ENCODE measurements at regions not wholly inside any gene's neighbourhood (a gene's known extent, or its start where the extent isn't known, plus 50 kb on each side); places are given as distances from the start of the nearest gene placed in this dataset.
A peak's percentile ranks its signal among the peaks of the same experiment; 100 is the strongest.
"Not testable (repeated sequence)": the region's sequence is repeated elsewhere in the genome, so short reads cannot be mapped to it uniquely, and the experiment has no call there.

GRCh38 chr1:234958066-234958705 is 170.5 kb downstream of the TOMM20 start:
- DNase-seq: peak; percentile 28

- peak; percentile 82 for DNase-seq
Measured at GRCh38 chr1:234957330-234958065, 171.1 kb downstream of the TOMM20 start.

DNA sequence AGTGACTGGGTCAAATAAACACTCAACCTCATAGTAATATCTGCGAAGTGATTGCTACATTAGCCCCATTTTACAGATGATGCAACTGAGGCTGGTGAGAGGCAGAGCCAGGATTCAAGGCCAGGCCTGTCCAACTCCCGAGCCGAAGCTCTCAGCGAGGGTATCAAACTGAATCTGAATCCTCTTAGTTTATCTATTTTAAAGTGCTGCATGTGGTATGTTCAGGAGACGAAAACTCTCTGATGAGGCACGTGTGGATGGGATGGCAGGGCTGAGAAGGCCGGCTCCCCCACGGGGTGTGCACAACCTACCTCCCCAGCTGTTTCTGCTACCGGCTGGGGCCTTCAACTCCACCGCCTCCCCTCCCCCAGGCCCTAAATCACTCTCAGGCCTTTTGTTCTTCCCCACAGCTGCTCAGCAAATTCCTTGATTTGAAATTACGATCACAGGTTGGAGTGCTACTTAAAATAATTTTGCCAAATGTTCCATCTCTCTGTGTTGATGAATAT is 171.8 kb downstream of the TOMM20 start:
- DNase-seq: peak; percentile 81

DNA sequence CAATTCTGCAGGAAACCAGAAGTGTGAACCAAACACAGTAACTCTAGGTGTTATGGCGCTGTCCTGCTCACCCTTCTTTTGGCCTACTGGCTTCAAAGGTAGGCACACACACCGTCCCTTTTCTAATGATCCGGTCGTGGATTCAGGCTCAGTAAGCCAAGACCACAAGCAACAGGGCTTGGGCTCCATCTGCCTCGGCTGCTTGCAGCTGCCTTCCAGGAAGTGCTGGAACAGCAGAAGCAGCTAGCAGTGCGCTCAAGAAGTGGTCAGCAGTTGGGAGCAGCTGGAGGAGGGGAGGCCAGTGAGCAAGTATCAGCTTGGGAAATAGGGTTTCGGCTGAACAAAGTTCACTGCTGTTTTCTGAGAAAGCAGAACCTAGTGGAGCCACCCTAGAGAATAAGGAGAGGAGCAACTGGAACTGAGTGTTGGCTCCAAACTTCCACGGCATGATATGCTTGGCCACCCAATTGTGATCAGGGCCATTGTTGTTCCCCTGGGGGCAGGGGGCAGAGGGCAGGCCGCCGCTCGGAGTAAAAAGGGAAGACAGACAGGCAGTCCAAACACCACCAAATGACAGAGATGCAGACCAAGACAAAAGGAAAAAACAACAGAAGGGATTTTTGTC is 173.4 kb downstream of the TOMM20 start:
- peak; percentile 82 for DNase-seq

DNA sequence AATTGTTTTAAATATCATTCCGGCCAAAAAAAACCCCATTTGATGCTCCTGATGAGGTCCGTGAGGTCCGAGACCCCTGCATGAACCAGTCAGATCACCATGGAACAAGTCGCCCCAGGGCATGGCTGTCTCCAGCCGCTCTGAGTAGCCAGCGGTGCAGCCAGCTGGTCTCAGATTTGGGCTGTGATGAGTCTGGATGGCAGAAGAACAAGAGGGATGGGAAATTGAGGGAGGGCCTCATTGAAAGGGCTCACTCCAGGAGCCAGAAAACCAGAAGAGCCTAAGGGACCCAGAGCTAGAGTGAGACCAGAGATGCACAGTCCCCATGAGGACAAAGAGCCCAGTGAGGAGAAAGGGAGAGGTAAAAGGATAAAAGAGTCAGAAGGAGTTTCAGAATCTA is 174.0 kb downstream of the TOMM20 start:
- no peak for DNase-seq

DNA sequence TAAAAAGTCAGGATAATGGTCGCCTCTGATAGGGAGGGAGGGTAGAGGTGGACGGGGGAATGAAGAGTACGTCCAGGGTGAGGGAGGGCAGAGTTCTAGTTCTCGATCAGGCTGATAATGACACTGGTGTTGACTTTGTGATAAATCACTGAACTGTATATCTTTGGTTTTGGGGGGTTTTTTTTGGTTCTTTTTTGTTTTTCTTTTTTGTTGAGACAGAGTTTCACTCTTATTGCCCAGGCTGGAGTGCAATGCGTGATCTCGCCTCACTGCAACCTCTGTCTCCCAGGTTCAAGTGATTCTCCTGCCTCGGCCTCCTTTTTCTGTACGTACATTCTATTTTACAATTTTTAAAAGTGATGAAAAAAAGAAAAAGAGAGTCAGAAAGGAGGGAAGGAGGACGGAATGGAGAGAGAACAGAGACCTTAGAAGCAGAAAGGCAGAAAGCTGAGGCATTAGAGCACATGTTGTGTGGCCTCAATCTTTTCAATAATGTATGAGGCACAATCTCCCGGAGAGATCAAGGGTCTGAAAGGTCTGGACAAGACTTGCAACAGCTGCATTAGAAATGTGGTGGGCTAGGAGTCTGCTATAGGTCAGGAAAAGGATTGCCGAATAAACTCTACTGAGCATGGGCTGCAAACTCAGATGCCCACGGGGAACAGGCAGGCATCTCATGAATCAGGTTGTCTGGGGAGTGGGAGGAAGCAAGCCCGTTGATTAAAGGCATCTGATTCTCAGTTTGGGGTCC is 174.8 kb downstream of the TOMM20 start:
- no peak for DNase-seq

DNA sequence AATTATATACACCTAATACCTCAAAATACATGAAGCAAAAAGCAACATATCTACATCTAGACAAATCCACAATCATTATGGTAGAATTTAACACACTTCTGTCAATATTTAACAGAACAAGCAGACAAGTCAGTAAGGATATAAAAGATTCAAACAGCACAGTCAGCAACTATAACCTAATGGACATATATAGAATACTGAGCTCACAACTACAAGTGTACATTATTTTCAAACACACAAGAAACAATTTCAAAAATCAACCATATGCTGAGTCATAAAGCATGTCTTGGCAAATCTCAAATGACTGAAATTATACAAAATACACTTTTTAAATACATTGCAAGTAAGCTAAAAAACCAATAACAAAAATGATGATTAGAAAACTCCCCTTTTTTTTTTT is 178.0 kb downstream of the TOMM20 start:
- no peak for DNase-seq

- DNase-seq: not testable (repeated sequence)
Measured at GRCh38 chr1:234949528-234949927, 179.1 kb downstream of the TOMM20 start.

DNA sequence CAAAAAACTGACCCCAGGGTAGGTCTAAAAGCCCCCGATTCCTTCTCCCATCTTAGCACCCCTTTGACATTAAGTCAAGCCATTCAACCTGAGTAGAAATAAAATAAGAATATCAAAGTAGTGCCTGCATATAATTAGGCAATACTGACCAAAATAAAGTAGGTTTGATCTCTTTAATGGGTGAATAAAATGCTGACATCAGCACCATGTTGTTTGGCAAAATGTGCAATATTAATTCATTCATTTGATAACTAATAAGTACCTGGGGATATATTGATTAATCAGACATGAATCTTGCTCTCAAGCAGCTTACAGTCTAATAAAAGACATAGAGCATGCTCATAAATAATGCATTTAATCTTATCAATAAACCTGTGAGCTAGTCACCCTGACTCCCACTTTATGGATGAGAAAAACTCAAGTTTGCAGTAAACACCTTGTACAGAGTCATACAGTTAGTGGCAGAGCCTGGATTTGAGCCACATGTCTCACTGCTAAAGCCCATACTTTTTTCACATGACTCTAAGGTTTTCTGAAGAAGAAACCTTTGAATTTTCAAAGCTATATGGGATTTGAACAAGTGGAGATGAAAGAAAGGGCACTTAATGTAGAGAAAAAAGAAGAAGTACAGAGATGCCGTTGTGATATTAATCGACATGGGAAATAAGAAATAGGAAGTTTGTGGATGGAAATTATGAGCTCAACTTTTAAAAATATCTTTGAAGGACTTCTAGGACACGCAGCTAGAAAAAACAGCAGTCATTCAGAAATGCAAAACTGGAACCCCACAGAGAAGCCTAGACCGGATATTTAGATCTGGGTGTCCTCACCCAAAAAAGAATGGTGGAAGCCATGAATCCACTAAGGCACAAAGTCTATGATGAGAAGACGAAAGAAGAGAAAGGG is 183.9 kb downstream of the TOMM20 start:
- DNase-seq: no peak

DNA sequence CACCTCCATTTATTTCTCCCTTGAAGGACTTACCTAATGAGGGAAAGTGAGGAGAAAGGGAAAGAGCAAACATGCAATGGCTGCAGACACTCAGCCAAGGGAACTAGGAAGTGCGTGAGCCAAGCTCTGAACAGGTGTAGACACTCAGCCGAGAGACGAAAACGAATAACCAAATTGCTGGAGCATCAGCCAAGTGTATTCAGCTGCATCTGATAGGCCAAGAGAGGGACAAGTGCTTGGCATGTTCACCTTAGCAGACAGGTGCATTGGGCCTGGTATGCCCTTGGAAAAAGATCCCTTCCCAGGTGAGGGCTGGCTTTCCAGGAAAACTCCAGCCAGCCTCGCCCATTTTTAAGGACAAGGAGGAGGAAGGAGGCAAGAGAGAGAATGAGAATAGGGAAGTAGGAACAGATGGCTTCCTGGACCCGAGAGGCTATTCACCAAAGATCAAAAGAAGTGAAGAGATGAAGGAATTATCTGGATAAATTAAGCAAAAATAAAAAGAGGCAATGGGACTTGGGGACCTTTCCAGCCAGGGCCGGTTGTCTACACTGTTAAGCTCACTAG is 184.7 kb downstream of the TOMM20 start:
- no peak for DNase-seq

- DNase-seq: no peak
Measured at GRCh38 chr1:234942879-234943506, 185.6 kb downstream of the TOMM20 start.

- DNase-seq: no peak
Measured at GRCh38 chr1:234942012-234942332, 186.7 kb downstream of the TOMM20 start.

- DNase-seq: no peak
Measured at GRCh38 chr1:234941321-234942011, 187.2 kb downstream of the TOMM20 start.

- no peak for DNase-seq
Measured at GRCh38 chr1:234940841-234941240, 187.8 kb downstream of the TOMM20 start.

DNA sequence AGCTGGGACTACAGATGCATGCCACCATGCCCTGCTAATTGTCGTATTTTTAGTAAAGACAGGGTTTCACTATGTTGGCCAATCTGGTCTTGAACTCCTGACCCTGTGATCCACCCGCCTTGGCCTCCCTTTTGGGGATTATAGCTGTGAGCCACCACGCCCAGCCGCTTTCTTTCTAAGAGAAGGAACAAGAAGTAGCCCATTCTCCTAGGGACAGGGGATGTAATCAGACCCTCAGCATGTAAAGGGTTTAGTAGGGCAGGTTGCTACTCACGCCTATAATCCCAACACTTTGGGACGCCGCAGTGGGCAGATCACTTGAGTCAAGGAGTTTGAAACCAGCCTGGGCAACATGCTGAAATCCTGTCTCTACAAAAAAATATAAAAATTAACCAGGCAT is 189.7 kb downstream of the TOMM20 start:
- DNase-seq: no peak

DNA sequence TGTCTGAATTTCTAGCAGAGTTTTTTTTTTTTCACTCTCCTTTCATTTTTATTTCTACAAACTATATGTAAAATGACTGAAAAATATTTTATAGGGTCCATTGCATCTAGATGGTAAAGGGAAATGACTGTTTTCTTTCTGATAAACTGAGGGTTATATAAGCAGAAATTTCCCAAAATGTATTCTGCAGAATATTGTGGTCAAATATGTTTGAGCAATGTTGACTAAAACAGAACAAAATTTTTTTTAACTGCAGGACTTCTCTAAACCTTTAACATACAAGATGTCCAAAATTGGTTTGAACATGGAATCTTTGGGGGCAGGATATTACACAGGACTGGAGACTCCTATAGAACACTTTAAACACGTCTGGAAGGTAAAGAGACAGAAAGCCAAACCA is 190.5 kb downstream of the TOMM20 start:
- no peak for DNase-seq

DNA sequence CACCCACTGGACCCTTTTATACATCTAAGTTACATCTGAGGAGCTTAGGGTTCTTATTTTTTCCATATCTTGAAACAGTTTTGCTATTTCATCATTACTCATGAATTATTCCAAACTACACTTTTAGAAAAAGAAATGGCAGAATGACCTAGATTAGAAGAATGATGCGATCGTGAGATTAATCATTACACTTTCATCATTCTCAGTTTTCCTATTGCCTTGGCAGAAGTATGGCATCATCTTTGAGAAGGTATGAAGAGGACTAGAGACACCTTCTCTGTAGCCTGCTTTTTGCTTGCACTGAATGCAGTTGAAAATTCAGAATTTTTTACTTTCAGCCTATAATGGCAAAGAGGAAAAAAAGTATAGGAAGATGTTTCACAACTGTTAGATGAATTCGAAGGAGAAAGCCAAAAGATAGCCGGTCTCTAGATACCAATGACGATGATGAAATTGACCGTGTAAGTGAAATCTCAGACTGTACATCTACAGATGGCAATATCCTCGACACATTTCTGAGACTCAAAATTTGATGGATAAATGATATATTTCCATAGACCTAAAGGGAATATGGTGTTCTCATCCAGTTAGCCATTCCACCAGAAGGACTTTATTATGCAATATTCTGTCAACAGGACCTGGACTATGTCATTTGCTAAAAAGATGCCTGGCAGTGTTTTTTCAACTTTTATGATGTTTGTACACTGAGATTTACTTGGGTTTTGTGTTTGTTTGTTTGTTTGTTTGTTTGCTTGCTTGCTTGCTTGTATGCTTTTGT is 191.8 kb downstream of the TOMM20 start:
- no peak for DNase-seq

DNA sequence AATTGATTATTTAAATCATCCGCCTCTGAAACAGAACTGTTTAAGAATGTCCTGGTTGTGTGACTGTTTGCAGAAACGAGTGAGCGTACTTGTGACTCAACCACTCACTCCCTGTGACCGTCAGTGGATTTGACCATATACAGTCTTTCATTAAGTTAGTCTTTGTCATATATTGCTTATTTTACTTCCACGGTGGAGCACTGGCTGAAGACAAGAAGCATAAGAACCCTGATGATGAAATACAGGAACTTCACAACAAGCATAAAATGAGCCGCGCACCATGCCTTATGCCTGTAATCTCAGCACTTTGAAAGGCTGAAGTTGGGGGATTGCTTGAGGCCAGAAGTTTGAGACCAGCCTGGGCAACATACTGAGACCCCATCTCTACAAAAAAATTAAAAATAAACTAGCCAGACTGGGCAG is 194.0 kb downstream of the TOMM20 start:
- DNase-seq: no peak

GRCh38 chr1:234933475-234933874 is 195.2 kb downstream of the TOMM20 start:
- DNase-seq: no peak

Data from tongue (tissue), 1 donor.